Ovary (tissue), 3 donors: ENCODE measurements at regions not wholly inside any gene's neighbourhood (a gene's known extent, or its start where the extent isn't known, plus 50 kb on each side); places are given as distances from the start of the nearest gene placed in this dataset.

Experiments used
- EP300 ChIP-seq: sonication (generic); formaldehyde crosslinking; IDR thresholded peaks from one replicate; pipeline ENCODE4 v1.6.1; 2017; ENCODE audit warnings: antibody characterized with exemption
- POLR2A ChIP-seq: fragments of 450-650 bp; IDR thresholded peaks from one replicate; pipeline ENCODE4 v1.6.1; 2017; ENCODE audit warnings: antibody characterized with exemption, mild to moderate bottlenecking, moderate library complexity
- TF ChIP-seq, protein P1 (sequence below), 3 donors: fragments of 450-650 bp in 2 of 3; fragments of 200-600 bp in 1 of 3; IDR thresholded peaks; one replicate each; pipeline versions ENCODE4 v1.5.1 to v1.8.0; 2016 to 2022; ENCODE audit warnings: antibody characterized with exemption in 3 of 3, mild to moderate bottlenecking in 1 of 3
- donor health status: DM: no; HTN: no; CAD: no.

DNA sequence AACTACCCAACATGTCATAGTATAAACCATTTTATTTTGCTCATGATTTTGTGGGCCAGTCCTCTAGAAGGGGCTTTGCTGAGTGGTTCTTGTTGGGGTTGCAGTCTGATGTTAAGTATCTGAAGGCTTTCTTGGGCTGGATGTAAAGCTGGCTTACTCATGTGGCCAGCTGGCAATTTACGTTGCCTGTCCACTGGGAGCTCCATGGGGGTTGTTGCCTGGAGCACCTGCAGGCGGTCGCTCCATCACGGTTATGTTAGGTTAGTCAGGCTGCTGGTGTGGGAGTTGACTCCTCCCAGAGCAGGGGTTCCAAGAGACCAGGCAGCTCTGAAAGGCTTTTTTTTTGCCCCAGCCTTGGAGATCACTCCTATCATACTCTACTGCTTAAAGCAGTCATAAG is 98.1 kb downstream of the NR1D2 start:
- TF ChIP-seq, protein P1, sequence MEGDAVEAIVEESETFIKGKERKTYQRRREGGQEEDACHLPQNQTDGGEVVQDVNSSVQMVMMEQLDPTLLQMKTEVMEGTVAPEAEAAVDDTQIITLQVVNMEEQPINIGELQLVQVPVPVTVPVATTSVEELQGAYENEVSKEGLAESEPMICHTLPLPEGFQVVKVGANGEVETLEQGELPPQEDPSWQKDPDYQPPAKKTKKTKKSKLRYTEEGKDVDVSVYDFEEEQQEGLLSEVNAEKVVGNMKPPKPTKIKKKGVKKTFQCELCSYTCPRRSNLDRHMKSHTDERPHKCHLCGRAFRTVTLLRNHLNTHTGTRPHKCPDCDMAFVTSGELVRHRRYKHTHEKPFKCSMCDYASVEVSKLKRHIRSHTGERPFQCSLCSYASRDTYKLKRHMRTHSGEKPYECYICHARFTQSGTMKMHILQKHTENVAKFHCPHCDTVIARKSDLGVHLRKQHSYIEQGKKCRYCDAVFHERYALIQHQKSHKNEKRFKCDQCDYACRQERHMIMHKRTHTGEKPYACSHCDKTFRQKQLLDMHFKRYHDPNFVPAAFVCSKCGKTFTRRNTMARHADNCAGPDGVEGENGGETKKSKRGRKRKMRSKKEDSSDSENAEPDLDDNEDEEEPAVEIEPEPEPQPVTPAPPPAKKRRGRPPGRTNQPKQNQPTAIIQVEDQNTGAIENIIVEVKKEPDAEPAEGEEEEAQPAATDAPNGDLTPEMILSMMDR (IDR thresholded peaks at IDR 0.05) = no peak
- TF ChIP-seq POLR2A (no peak), EP300 (no peak)
